ENCODE measurements at regions not wholly inside any gene's neighbourhood (a gene's known extent, or its start where the extent isn't known, plus 50 kb on each side); places are given as distances from the start of the nearest gene placed in this dataset.

- Mint-ChIP-seq H3K4me1 (no peaks in the 10 kb centered on the region), H3K27me3 (no peaks in the 10 kb centered on the region), H3K4me3 (no peak overlapping the region), H3K9me3 (peaks cover 0 to 3% of the 10 kb centered on the region in 2 donors), H3K36me3 (no peaks in the 10 kb centered on the region), H3K27ac (no peak overlapping the region)
- peak in 1 of 2 donors; percentile 14 for ATAC-seq (replicated peaks)
- no peak for DNase-seq
Measured at GRCh38 chr2:155748131-155748530, 584.4 kb downstream of the NR4A2 start.

DNA sequence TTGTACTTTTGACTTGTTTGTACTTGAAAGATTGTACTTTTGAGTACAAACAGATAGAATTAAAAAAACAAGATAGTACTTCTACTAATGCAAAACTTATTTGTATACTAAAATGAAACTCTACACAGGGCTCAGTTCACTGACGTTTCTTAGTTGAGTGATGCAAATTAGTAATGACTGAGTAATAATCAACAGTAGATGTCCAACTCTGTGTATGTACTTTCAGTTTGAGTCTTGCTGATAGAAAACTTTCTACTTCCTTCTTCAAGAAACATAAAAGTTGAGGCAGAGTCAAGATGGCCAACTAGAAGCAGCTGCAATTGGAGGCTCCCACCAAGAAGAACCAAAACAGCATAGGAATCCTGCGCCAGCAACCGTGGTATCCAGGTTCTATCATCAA, 585.0 kb downstream of the NR4A2 start:
- Mint-ChIP-seq H3K27me3 (no peaks in the 10 kb centered on the region), H3K36me3 (no peaks in the 10 kb centered on the region), H3K4me1 (no peaks in the 10 kb centered on the region), H3K27ac (no peak overlapping the region), H3K9me3 (peaks cover 0 to 3% of the 10 kb centered on the region in 2 donors), H3K4me3 (no peak overlapping the region)
- no peak for ATAC-seq (replicated peaks)
- no peak for DNase-seq

DNA sequence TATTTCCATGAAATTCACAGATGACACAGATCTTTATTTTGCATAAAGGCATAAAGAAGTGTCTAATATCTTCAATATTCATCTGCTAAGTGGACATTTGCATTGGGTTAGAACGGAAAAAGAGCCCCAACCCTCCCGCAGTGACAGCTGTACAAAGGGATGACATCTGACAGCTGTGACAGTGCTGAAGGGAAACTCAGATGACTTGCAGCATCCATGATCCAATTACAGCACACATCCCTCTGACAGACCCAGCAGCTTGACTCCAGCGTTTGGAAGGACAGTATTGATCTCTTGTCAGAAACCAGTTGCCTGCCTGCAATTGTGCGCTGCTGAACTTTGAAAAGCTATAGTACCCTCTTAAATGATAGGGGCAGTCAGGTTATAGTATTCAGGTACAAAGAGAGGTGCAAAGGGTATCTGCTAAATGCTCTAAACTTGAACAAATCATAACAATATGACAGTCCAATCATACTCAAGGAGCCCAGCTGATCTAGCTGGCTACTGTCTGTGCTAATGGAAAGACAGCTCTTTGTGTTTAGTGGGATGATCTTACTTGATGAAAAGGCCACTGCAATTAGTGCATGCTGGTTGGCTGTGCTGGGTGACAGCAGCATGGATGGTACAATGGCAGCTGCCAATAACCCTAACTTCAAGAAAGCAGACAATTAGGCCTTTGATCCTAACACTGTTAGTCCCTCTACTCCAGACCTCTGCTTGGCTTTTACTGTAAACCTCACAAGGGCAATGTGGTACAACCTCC, 599.2 kb downstream of the NR4A2 start:
- no peaks in the 10 kb centered on the region for H3K36me3 Mint-ChIP-seq
- no peaks in the 10 kb centered on the region for H3K9me3 Mint-ChIP-seq
- H3K27ac Mint-ChIP-seq: no peak overlapping the region
- H3K4me3 Mint-ChIP-seq: no peak overlapping the region
- H3K27me3 Mint-ChIP-seq: no peaks in the 10 kb centered on the region
- DNase-seq (no peak), ATAC-seq (replicated peaks) (no peak)
- H3K4me1 Mint-ChIP-seq: no peaks in the 10 kb centered on the region

DNA sequence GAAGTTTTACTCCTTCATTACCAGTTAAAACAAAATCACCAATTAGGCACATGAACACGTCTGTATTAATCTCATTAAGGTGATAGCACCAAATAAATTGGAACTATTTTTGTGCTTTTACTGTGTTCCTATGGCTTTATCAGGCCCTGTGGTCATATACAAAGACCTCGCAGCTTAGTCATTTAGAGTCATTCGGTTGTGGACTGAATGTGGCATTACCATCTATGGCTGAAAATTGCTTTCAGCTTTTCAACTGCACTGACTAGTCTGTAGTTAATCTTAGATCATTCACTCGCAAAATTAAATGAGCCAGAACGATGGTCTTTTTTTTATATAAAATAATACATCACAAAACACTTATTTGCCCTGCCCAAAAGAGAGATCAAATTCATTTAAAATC, 601.7 kb downstream of the NR4A2 start:
- DNase-seq: no peak
- no peak overlapping the region for H3K27ac Mint-ChIP-seq
- H3K27me3 Mint-ChIP-seq: no peaks in the 10 kb centered on the region
- H3K9me3 Mint-ChIP-seq: no peaks in the 10 kb centered on the region
- no peak overlapping the region for H3K4me3 Mint-ChIP-seq
- no peaks in the 10 kb centered on the region for H3K36me3 Mint-ChIP-seq
- ATAC-seq (replicated peaks): no peak
- no peaks in the 10 kb centered on the region for H3K4me1 Mint-ChIP-seq

- H3K4me3 Mint-ChIP-seq: no peak overlapping the region
- DNase-seq: no peak
- no peak overlapping the region for H3K27ac Mint-ChIP-seq
- H3K4me1 Mint-ChIP-seq: no peaks in the 10 kb centered on the region
- H3K36me3 Mint-ChIP-seq: no peaks in the 10 kb centered on the region
- no peaks in the 10 kb centered on the region for H3K9me3 Mint-ChIP-seq
- no peaks in the 10 kb centered on the region for H3K27me3 Mint-ChIP-seq
- ATAC-seq (replicated peaks): no peak
Measured at GRCh38 chr2:155727187-155727895, 605.2 kb downstream of the NR4A2 start.

DNA sequence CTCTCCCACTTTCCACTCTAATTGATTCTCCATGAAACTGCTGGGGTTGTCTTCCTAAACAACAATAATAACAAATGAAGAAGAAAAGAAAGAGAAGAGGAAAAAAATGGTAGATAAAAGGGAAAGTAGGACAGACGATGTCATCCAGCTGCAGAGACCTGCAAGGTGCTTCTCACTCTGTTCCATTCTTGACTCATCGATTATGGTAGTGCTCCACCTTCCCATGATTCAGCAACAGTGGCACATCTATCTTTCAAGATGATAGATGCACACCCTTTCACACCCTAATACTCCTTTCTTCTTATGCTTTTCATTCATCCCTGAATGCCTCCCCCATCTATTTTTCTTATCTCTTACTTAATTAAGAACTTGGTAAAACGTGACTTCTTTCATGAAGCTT, 610.2 kb downstream of the NR4A2 start:
- Mint-ChIP-seq H3K4me1 (no peaks in the 10 kb centered on the region), H3K27me3 (no peaks in the 10 kb centered on the region), H3K36me3 (no peaks in the 10 kb centered on the region), H3K9me3 (no peaks in the 10 kb centered on the region), H3K27ac (no peak overlapping the region), H3K4me3 (no peak overlapping the region)
- ATAC-seq (replicated peaks) (no peak), DNase-seq (no peak)

DNA sequence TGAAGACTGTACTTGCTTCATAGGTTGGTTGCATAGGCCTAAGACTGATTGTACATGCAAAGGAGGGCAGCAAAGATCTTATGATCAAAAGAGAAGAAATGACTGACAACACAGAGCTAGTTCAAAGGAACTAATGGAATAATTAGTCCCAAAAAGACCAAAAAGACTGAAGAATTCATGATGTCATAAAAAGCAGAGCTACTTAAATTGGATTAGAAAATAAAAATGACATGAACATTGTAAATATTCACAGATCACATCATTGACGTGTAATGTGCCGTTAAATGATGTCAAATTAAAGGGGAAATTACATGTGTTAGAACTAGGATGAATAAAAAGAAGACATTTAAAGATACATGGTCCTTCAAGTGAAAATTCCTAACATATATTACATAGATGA, 616.8 kb downstream of the NR4A2 start:
- H3K27me3 Mint-ChIP-seq: no peaks in the 10 kb centered on the region
- DNase-seq (no peak), ATAC-seq (replicated peaks) (no peak)
- H3K9me3 Mint-ChIP-seq: no peaks in the 10 kb centered on the region
- no peak overlapping the region for H3K4me3 Mint-ChIP-seq
- no peak overlapping the region for H3K27ac Mint-ChIP-seq
- no peaks in the 10 kb centered on the region for H3K4me1 Mint-ChIP-seq
- no peaks in the 10 kb centered on the region for H3K36me3 Mint-ChIP-seq

- Mint-ChIP-seq H3K9me3 (no peaks in the 10 kb centered on the region), H3K27ac (no peak overlapping the region), H3K36me3 (no peaks in the 10 kb centered on the region), H3K27me3 (no peaks in the 10 kb centered on the region), H3K4me1 (no peaks in the 10 kb centered on the region), H3K4me3 (no peak overlapping the region)
- ATAC-seq (replicated peaks) (no peak), DNase-seq (no peak)
Measured at GRCh38 chr2:155714983-155715382, 617.5 kb downstream of the NR4A2 start.

DNA sequence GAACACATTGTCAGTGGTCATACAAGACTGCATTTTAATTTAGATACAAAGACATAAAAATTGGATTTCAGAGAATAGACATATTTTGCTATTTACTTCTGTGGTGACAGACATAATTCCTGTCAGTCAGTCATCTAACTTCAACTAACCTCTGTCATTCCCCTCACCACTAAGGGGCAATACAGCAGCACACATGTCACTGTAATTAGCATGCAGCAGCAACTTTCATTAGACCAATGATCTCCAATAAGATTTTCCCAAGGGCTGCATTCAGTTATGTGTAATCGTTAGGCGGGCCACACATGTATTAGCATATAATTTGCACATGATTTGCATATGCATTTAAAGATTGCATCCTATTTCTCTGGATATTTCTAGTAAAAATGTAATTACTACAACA, 624.5 kb downstream of the NR4A2 start:
- Mint-ChIP-seq H3K4me3 (no peak overlapping the region), H3K36me3 (no peaks in the 10 kb centered on the region), H3K9me3 (peaks cover 0 to 1% of the 10 kb centered on the region in 2 donors), H3K27ac (no peak overlapping the region), H3K4me1 (no peaks in the 10 kb centered on the region), H3K27me3 (no peaks in the 10 kb centered on the region)
- DNase-seq (no peak), ATAC-seq (replicated peaks) (no peak)

DNA sequence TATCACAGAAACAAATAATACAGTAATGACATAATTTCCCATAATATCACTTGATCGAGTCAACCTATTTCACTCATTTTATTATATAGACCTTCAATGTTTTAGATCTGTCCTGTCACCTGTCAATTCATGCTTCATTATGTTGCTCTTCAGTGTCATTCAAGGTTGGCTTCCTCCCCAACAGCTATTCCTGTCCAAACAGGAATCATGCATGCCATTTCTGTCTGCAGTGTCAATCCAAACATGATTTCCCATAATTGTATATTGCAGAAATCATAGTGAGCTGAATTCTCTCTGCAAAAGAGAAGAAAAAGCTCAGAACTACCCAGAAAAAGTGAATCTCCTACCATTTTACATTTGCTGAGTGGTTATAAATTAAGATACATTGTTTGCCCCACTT, 628.6 kb downstream of the NR4A2 start:
- Mint-ChIP-seq H3K27me3 (no peaks in the 10 kb centered on the region), H3K4me1 (no peaks in the 10 kb centered on the region), H3K36me3 (no peaks in the 10 kb centered on the region), H3K4me3 (no peak overlapping the region), H3K9me3 (peaks cover 0 to 1% of the 10 kb centered on the region in 2 donors), H3K27ac (no peak overlapping the region)
- DNase-seq (no peak), ATAC-seq (replicated peaks) (no peak)

GRCh38 chr2:155703048-155703447, 629.5 kb downstream of the NR4A2 start:
- H3K4me1 Mint-ChIP-seq: no peaks in the 10 kb centered on the region
- H3K4me3 Mint-ChIP-seq: no peak overlapping the region
- no peaks in the 10 kb centered on the region for H3K36me3 Mint-ChIP-seq
- H3K27me3 Mint-ChIP-seq: no peaks in the 10 kb centered on the region
- H3K27ac Mint-ChIP-seq: no peak overlapping the region
- ATAC-seq (replicated peaks): no peak
- no peak for DNase-seq
- peaks cover 0 to 1% of the 10 kb centered on the region in 2 donors for H3K9me3 Mint-ChIP-seq

DNA sequence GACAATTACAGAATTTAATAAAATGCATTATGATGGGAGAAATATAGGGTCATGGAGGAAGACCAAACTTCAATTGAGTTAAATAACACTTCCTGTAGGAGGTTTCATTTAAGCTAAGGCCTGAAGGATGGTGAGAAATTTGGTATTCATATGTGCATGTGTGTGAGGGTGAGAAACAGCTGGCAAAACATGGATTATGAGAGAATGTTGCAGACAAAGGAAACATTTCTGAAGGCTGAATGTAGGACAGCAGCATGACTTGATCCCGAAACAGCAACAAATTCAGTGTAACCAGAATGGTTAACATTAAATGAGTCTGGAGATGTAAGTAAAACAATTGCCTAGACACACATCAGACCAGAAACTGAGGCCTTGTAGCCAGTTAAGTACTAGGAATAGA, 630.8 kb downstream of the NR4A2 start:
- H3K4me1 Mint-ChIP-seq: no peaks in the 10 kb centered on the region
- no peak overlapping the region for H3K27ac Mint-ChIP-seq
- no peak for DNase-seq
- H3K36me3 Mint-ChIP-seq: no peaks in the 10 kb centered on the region
- no peaks in the 10 kb centered on the region for H3K27me3 Mint-ChIP-seq
- ATAC-seq (replicated peaks): no peak
- peaks cover 0 to 4% of the 10 kb centered on the region in 2 donors for H3K9me3 Mint-ChIP-seq
- H3K4me3 Mint-ChIP-seq: no peak overlapping the region

GRCh38 chr2:155696571-155696970, 636.0 kb downstream of the NR4A2 start:
- Mint-ChIP-seq H3K9me3 (peaks cover 0 to 2% of the 10 kb centered on the region in 2 donors), H3K4me1 (no peaks in the 10 kb centered on the region), H3K27me3 (no peaks in the 10 kb centered on the region), H3K27ac (no peak overlapping the region), H3K36me3 (no peaks in the 10 kb centered on the region), H3K4me3 (no peak overlapping the region)
- DNase-seq (no peak), ATAC-seq (replicated peaks) (no peak)

DNA sequence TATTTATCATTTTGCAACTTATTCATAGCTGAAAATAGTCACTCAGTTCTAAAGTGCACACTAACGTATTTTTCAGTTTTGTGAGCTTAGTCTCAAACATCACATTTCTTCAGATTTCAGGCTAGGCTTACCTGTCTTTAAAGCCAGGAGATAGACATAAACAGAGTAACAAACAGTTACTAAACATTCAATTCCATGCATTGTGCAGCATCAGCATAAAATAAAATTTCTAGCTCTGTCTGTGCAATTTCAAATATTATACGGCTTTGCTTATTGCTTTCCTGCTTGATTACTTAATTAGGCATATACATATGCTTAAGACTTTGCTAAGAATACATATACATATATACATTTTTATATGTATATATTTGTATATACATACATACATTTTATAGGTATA, 637.0 kb downstream of the NR4A2 start:
- ATAC-seq (replicated peaks): no peak
- no peak overlapping the region for H3K27ac Mint-ChIP-seq
- H3K27me3 Mint-ChIP-seq: no peaks in the 10 kb centered on the region
- H3K4me1 Mint-ChIP-seq: no peaks in the 10 kb centered on the region
- DNase-seq: no peak
- no peak overlapping the region for H3K4me3 Mint-ChIP-seq
- H3K9me3 Mint-ChIP-seq: peaks cover 0 to 2% of the 10 kb centered on the region in 2 donors
- no peaks in the 10 kb centered on the region for H3K36me3 Mint-ChIP-seq

DNA sequence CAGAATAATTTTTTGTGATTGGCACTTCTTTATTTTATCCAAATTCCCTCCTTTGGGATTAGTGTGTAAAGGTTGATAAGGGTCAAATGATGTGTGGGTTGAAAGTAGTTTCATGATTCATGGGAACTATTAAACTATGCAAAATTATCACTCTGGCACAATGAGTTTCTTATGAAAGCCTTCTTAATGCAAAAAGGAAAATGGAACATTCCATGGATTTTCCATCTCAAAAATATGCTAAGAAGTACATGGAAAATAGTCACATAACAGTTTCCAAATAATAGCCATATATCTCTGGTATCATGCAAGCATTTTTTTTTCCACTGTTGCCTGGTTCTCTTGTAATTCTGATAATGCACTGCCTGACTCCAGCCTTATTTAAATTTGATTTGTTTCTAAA, 639.7 kb downstream of the NR4A2 start:
- Mint-ChIP-seq H3K9me3 (peaks cover 0 to 2% of the 10 kb centered on the region in 2 donors), H3K27ac (no peak overlapping the region), H3K4me1 (no peaks in the 10 kb centered on the region), H3K36me3 (no peaks in the 10 kb centered on the region), H3K27me3 (no peaks in the 10 kb centered on the region), H3K4me3 (no peak overlapping the region)
- ATAC-seq (replicated peaks): no peak
- DNase-seq: no peak

All from stimulated activated naive B cell treated with anti-CD40 and anti-IgM and Interleukin-4, amounts not matched to agents 10 μg/mL and 1 μg/mL and 100 μg/mL, for 72 hours (primary cell).